Right lobe of liver (tissue), 6 donors: ENCODE measurements at regions not wholly inside any gene's neighbourhood (a gene's known extent, or its start where the extent isn't known, plus 50 kb on each side); places are given as distances from the start of the nearest gene placed in this dataset.
A peak's percentile ranks its signal among the peaks of the same experiment; 100 is the strongest.
"Not testable (repeated sequence)": the region's sequence is repeated elsewhere in the genome, so short reads cannot be mapped to it uniquely, and the experiment has no call there.

Experiments
- ATAC-seq, 4 donors: fragments of 200-7000 bp; cut with Tn5 transposase; one replicate each; pipeline ENCODE4 v1.9.1; 2020; ENCODE audit warnings: mild to moderate bottlenecking in 4 of 4, moderate library complexity in 4 of 4
- DNase-seq, 3 donors: peaks; one replicate each; pipeline ENCODE4 v3.0.0-alpha.2; 2020
- H3K27ac ChIP-seq, 3 donors: fragments of 200-600 bp; one replicate each; pipeline ENCODE4 v1.8.0; 2022
- H3K27me3 ChIP-seq, 2 donors: fragments of 200-600 bp; one replicate each; pipeline ENCODE4 v1.8.0; 2022
- H3K36me3 ChIP-seq, 4 donors: fragments of 200-600 bp; sonication (generic) in 1 of 4; one replicate each; pipeline versions ENCODE4 v1.5.1 to v1.8.0; 2017 to 2022; ENCODE audit warnings: control low read depth in 1 of 4
- H3K4me1 ChIP-seq, 4 donors: fragments of 200-600 bp; sonication (generic) in 1 of 4; one replicate each; pipeline versions ENCODE4 v1.5.1 to v1.8.0; 2017 to 2022; ENCODE audit warnings: control low read depth in 1 of 4
- H3K4me3 ChIP-seq, 3 donors: fragments of 200-600 bp; one replicate each; pipeline ENCODE4 v1.8.0; 2022
- H3K9me3 ChIP-seq, 4 donors: fragments of 200-600 bp; sonication (generic) in 1 of 4; one replicate each; pipeline versions ENCODE4 v1.5.1 to v1.8.0; 2017 to 2022; ENCODE audit warnings: control low read depth in 1 of 4
- POLR2A ChIP-seq: fragments of 450-650 bp; IDR thresholded peaks from one replicate; pipeline ENCODE4 v1.6.1; 2017; ENCODE audit warnings: antibody characterized with exemption, mild to moderate bottlenecking
- WGBS: methylation state at CpG from one replicate; pipeline ENCODE4 v1.1.6; 2018; ENCODE audit warnings: low coverage, low lambda C conversion rate; ENCODE audit not compliant: insufficient coverage; ENCODE audit errors: missing lambda C conversion rate; 5-methylcytosine and 5-hydroxymethylcytosine counted together
- intact Hi-C, 2 donors: fragments of 100-400 bp; cut with DNase I; formaldehyde crosslinking; loops; one replicate each; pipeline versions ENCODE4 v1.11.2 to v1.14.1; 2022
- TF ChIP-seq, protein P1 (sequence below), 4 donors: fragments of 200-600 bp in 3 of 4; fragments of 450-650 bp in 1 of 4; IDR thresholded peaks; one replicate each; pipeline versions ENCODE4 v1.5.1 to v1.8.0; 2016 to 2022; ENCODE audit warnings: antibody characterized with exemption in 4 of 4, mild to moderate bottlenecking in 2 of 4
- donor health status: DM: no; HTN: yes; CAD: no.
- donor health status: DM: no; HTN: no; CAD: no.
- donor health status: DM: no; HTN: no; CAD: no.
- donor health status: DM: no; HTN: yes; CAD: no.
- donor health status: DM: no; HTN: yes; CAD: no.

DNA sequence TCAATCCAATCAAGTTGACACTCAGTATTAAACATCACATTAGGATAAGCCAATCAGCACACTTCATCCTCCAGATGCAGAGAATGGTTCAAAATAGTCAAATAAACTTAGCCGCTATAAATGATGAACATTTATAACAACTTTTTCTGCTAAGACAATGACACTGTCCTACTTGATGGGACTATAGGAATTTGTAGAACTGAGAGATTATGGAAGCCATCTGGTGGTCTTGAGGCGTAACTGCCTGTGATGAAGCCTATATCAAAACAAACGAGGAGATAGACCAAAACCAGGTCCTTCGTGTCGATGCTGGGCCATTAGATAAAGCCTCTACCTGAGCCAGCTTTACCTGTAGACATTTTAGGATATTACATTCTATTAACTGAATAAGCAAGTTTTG lies 631.1 kb downstream of the COL12A1 start:
- ATAC-seq (peak; percentile 64 to 78 (median 70)), DNase-seq (no peak)
- H3K4me1 ChIP-seq: no peaks in the 10 kb centered on the region
- no peaks in the 10 kb centered on the region for H3K27me3 ChIP-seq
- H3K36me3 ChIP-seq: no peaks in the 10 kb centered on the region
- no peaks in the 10 kb centered on the region for H3K9me3 ChIP-seq
- WGBS: 43% methylated on average over 5 of the region's 5 CpGs
- intact Hi-C loops: no loop called here
- no peak overlapping the region for H3K27ac ChIP-seq
- TF ChIP-seq, protein P1, sequence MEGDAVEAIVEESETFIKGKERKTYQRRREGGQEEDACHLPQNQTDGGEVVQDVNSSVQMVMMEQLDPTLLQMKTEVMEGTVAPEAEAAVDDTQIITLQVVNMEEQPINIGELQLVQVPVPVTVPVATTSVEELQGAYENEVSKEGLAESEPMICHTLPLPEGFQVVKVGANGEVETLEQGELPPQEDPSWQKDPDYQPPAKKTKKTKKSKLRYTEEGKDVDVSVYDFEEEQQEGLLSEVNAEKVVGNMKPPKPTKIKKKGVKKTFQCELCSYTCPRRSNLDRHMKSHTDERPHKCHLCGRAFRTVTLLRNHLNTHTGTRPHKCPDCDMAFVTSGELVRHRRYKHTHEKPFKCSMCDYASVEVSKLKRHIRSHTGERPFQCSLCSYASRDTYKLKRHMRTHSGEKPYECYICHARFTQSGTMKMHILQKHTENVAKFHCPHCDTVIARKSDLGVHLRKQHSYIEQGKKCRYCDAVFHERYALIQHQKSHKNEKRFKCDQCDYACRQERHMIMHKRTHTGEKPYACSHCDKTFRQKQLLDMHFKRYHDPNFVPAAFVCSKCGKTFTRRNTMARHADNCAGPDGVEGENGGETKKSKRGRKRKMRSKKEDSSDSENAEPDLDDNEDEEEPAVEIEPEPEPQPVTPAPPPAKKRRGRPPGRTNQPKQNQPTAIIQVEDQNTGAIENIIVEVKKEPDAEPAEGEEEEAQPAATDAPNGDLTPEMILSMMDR (IDR thresholded peaks at IDR 0.05): peak; percentile 14 to 52 (median 50)
- TF ChIP-seq POLR2A: no peak
- H3K4me3 ChIP-seq: no peak overlapping the region

DNA sequence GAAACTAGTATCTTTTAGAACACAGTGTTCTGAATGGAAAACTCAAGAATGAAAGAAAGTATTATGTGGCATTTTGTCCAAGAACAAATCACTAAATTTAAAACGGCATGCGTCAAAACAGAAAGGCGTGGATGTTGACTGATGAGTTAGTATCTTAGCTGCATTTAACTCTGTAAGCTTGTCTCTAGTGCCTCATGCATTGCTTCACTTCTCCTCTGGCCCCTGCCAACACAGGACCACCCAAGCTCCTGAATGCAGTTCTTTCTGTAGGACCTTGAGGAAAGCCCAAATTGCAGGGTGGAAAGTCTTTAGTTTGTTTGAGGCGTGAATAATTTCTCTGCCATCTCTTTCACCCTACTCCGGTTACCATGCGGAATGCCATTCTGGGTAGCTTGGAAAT lies 632.2 kb downstream of the COL12A1 start:
- Histone ChIP-seq H3K27ac (no peak overlapping the region), H3K4me1 (no peaks in the 10 kb centered on the region), H3K36me3 (no peaks in the 10 kb centered on the region), H3K4me3 (no peak overlapping the region), H3K27me3 (no peaks in the 10 kb centered on the region), H3K9me3 (no peaks in the 10 kb centered on the region)
- DNase-seq (no peak), ATAC-seq (no peak)
- 82% methylated on average over 6 of the region's 6 CpGs for WGBS
- TF ChIP-seq, protein P1 (IDR thresholded peaks at IDR 0.05): no peak
- no peak for TF ChIP-seq POLR2A
- intact Hi-C loops: no loop called here

DNA sequence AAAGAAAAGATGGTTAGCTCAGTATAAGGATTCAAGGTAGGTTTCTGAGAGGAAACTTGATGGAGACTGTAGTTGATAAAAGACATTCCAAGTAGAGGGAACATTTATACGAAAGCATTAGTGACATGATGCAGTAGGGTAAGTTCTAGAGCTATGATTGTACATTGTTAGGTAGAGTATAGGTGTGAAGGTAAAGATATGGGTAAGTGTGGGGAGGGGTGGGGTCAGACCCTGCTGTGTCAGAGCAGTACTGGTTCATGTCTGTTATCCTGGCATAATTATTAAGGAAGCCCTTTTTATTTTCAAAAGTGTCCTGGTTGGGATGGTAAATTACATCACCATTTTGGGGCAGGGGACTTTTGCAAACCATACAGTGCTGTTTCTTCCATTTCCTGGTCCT lies 635.8 kb downstream of the COL12A1 start:
- no peaks in the 10 kb centered on the region for H3K9me3 ChIP-seq
- no peak for ATAC-seq
- no peak for DNase-seq
- TF ChIP-seq, protein P1 (IDR thresholded peaks at IDR 0.05): no peak
- TF ChIP-seq POLR2A: no peak
- no peaks in the 10 kb centered on the region for H3K36me3 ChIP-seq
- WGBS: 69% methylated on average over 1 of the region's 1 CpG
- no peak overlapping the region for H3K4me3 ChIP-seq
- no peaks in the 10 kb centered on the region for H3K4me1 ChIP-seq
- intact Hi-C loops: no loop called here
- no peaks in the 10 kb centered on the region for H3K27me3 ChIP-seq
- H3K27ac ChIP-seq: no peak overlapping the region

DNA sequence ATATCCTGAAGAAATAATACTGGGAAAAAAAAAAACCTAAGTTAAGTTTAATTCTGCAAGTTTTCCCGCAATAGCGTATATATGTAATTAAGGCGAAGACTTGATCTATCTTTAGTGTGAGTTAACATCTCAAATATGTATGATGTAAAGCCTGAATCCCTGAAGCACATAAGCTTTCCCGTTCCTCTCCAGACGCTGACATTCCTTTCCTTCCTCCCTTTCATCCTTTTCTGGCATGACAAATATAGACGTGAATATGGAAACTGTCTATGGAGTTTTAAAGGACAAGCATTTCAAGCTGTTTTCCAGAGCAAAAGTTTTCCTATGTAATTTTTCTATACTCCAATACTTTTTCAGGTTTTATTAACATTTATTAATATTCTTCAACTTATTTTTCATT lies 637.0 kb downstream of the COL12A1 start:
- DNase-seq (no peak), ATAC-seq (no peak)
- Histone ChIP-seq H3K27ac (no peak overlapping the region), H3K9me3 (no peaks in the 10 kb centered on the region), H3K4me3 (no peak overlapping the region), H3K36me3 (no peaks in the 10 kb centered on the region), H3K4me1 (no peaks in the 10 kb centered on the region), H3K27me3 (no peaks in the 10 kb centered on the region)
- intact Hi-C loops: no loop called here
- no peak for TF ChIP-seq POLR2A
- TF ChIP-seq, protein P1 (IDR thresholded peaks at IDR 0.05): no peak
- WGBS: 68% methylated on average over 6 of the region's 6 CpGs

DNA sequence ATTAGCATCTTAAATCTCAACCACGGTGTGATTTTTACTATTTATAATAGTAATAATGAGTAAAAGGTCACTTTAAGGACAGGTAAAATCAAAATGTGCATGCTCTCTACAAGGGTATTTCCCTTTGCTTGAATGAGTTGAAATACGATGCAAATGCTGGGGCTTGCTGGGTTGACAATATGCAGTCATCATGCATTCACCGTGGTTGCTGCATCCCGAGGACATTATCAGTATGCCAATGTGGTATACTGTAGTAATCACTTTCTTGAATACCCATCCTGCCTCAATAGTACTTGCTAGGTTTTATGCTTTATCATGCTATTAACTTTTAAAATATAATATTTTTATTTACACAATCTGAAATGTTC lies 637.9 kb downstream of the COL12A1 start:
- WGBS: 79% methylated on average over 2 of the region's 4 CpGs

More for the DNA sequence above, 637.9 kb downstream of the COL12A1 start:
- H3K9me3 ChIP-seq, H3K36me3 ChIP-seq, DNase-seq, H3K27me3 ChIP-seq, ATAC-seq, H3K27ac ChIP-seq, intact Hi-C loops, H3K4me1 ChIP-seq, H3K4me3 ChIP-seq: not testable (repeated sequence)
